GM19467 (cell line): ENCODE measurements at regions not wholly inside any gene's neighbourhood (a gene's known extent, or its start where the extent isn't known, plus 50 kb on each side); places are given as distances from the start of the nearest gene placed in this dataset.

ENCODE experiments used
- ATAC-seq: cut with Tn5 transposase; IDR thresholded peaks from one replicate; pipeline ENCODE4 v1.9.1; 2021; ENCODE audit warnings: mild to moderate bottlenecking, moderate library complexity; ENCODE audit not compliant: unreplicated experiment

GRCh38 chr5:168171901-168172759, 119.3 kb upstream of the WWC1 start:
- no peak for ATAC-seq

- no peak for ATAC-seq
These were observed 118.7 kb upstream of the WWC1 start for GRCh38 chr5:168172760-168173223.

- no peak for ATAC-seq
These were observed 117.1 kb upstream of the WWC1 start for GRCh38 chr5:168174376-168174775.

GRCh38 chr5:168176251-168176650, 115.2 kb upstream of the WWC1 start:
- no peak for ATAC-seq

- no peak for ATAC-seq
These were observed 114.5 kb upstream of the WWC1 start for GRCh38 chr5:168176941-168177340.

GRCh38 chr5:168177831-168178450, 113.5 kb upstream of the WWC1 start:
- ATAC-seq: no peak

- no peak for ATAC-seq
These were observed 112.3 kb upstream of the WWC1 start for GRCh38 chr5:168179192-168179593.

GRCh38 chr5:168182269-168182668, 109.2 kb upstream of the WWC1 start:
- ATAC-seq: no peak

- ATAC-seq: no peak
These were observed 107.3 kb upstream of the WWC1 start for GRCh38 chr5:168184103-168184502.

- ATAC-seq: no peak
These were observed 105.0 kb upstream of the WWC1 start for GRCh38 chr5:168186289-168187074.

GRCh38 chr5:168187614-168188013, 103.8 kb upstream of the WWC1 start:
- no peak for ATAC-seq

GRCh38 chr5:168188182-168188581, 103.3 kb upstream of the WWC1 start:
- no peak for ATAC-seq

- ATAC-seq: no peak
These were observed 99.3 kb upstream of the WWC1 start for GRCh38 chr5:168192120-168192519.

GRCh38 chr5:168193493-168194250, 97.8 kb upstream of the WWC1 start:
- ATAC-seq: no peak

- no peak for ATAC-seq
These were observed 96.3 kb upstream of the WWC1 start for GRCh38 chr5:168195110-168195509.

GRCh38 chr5:168198359-168198758, 93.1 kb upstream of the WWC1 start:
- ATAC-seq: no peak

- no peak for ATAC-seq
These were observed 88.4 kb upstream of the WWC1 start for GRCh38 chr5:168202996-168203395.

- ATAC-seq: no peak
These were observed 87.3 kb upstream of the WWC1 start for GRCh38 chr5:168204165-168204564.

- ATAC-seq: no peak
These were observed 83.9 kb upstream of the WWC1 start for GRCh38 chr5:168207450-168208029.

GRCh38 chr5:168209244-168209995, 82.0 kb upstream of the WWC1 start:
- no peak for ATAC-seq
